ENCODE measurements at regions not wholly inside any gene's neighbourhood (a gene's known extent, or its start where the extent isn't known, plus 50 kb on each side); places are given as distances from the start of the nearest gene placed in this dataset.

- no peak overlapping the region for H3K4me3 ChIP-seq (ENCODE audit: low read depth, low read length)
- DNase-seq (ENCODE audit: low read depth), result no peak
- no peak for TF ChIP-seq CTCF (IDR thresholded peaks at IDR 0.05; ENCODE audit: control insufficient read depth, extremely low read depth, insufficient read depth)
Measured at GRCh38 chr6:98325366-98325765, 509.0 kb upstream of the POU3F2 start.

- DNase-seq (ENCODE audit: low read depth), result no peak
- no peak overlapping the region for H3K4me3 ChIP-seq (ENCODE audit: low read depth, low read length)
- TF ChIP-seq CTCF (IDR thresholded peaks at IDR 0.05; ENCODE audit: control insufficient read depth, extremely low read depth, insufficient read depth), result no peak
Measured at GRCh38 chr6:98333273-98333672, 501.1 kb upstream of the POU3F2 start.

GRCh38 chr6:98335594-98335993, 498.8 kb upstream of the POU3F2 start:
- H3K4me3 ChIP-seq (ENCODE audit: low read depth, low read length), result no peak overlapping the region
- DNase-seq (ENCODE audit: low read depth), result no peak
- no peak for TF ChIP-seq CTCF (IDR thresholded peaks at IDR 0.05; ENCODE audit: control insufficient read depth, extremely low read depth, insufficient read depth)

- no peak for TF ChIP-seq CTCF (IDR thresholded peaks at IDR 0.05; ENCODE audit: control insufficient read depth, extremely low read depth, insufficient read depth)
Measured at GRCh38 chr6:98339506-98339905, 494.9 kb upstream of the POU3F2 start.

GRCh38 chr6:98343004-98343403, 491.4 kb upstream of the POU3F2 start:
- no peak overlapping the region for H3K4me3 ChIP-seq (ENCODE audit: low read depth, low read length)
- no peak for TF ChIP-seq CTCF (IDR thresholded peaks at IDR 0.05; ENCODE audit: control insufficient read depth, extremely low read depth, insufficient read depth)
- DNase-seq (ENCODE audit: low read depth), result no peak

More at GRCh38 chr6:98339506-98339905, 494.9 kb upstream of the POU3F2 start:
- no peak for DNase-seq (ENCODE audit: low read depth)
- H3K4me3 ChIP-seq (ENCODE audit: low read depth, low read length), result no peak overlapping the region

- DNase-seq (ENCODE audit: low read depth), result no peak
- TF ChIP-seq CTCF (IDR thresholded peaks at IDR 0.05; ENCODE audit: control insufficient read depth, extremely low read depth, insufficient read depth), result no peak
Measured at GRCh38 chr6:98343797-98344196, 490.6 kb upstream of the POU3F2 start.

GRCh38 chr6:98352348-98352747, 482.0 kb upstream of the POU3F2 start:
- no peak overlapping the region for H3K4me3 ChIP-seq (ENCODE audit: low read depth, low read length)
- DNase-seq (ENCODE audit: low read depth), result no peak
- TF ChIP-seq CTCF (IDR thresholded peaks at IDR 0.05; ENCODE audit: control insufficient read depth, extremely low read depth, insufficient read depth), result no peak

More at GRCh38 chr6:98343797-98344196, 490.6 kb upstream of the POU3F2 start:
- H3K4me3 ChIP-seq (ENCODE audit: low read depth, low read length), result no peak overlapping the region
